Peyer's patch (tissue), 4 donors: ENCODE measurements at regions not wholly inside any gene's neighbourhood (a gene's known extent, or its start where the extent isn't known, plus 50 kb on each side); places are given as distances from the start of the nearest gene placed in this dataset.

Experiments used
- CTCF ChIP-seq, 6 experiments: fragments of 450-650 bp in 4 of 6; fragments of 200-600 bp in 2 of 6; sonication (generic) in 1 of 6; IDR thresholded peaks; one replicate each; pipeline ENCODE4 v1.5.1; 2017 to 2019; ENCODE audit warnings: antibody characterized with exemption in 6 of 6, mild to moderate bottlenecking in 3 of 6, moderate library complexity in 1 of 6
- POLR2A ChIP-seq, 2 donors: fragments of 450-650 bp; IDR thresholded peaks; one replicate each; pipeline ENCODE4 v1.5.1; 2017; ENCODE audit warnings: antibody characterized with exemption in 2 of 2, mild to moderate bottlenecking in 2 of 2, moderate library complexity in 2 of 2

GRCh38 chr4:34000356-34000755 is 2244.0 kb downstream of the ARAP2 start:
- TF ChIP-seq CTCF (IDR thresholded peaks at IDR 0.05) (no peak), POLR2A (IDR thresholded peaks at IDR 0.05) (no peak)
